ENCODE measurements at regions not wholly inside any gene's neighbourhood (a gene's known extent, or its start where the extent isn't known, plus 50 kb on each side); places are given as distances from the start of the nearest gene placed in this dataset.
"Not testable (repeated sequence)": the region's sequence is repeated elsewhere in the genome, so short reads cannot be mapped to it uniquely, and the experiment has no call there.

DNA sequence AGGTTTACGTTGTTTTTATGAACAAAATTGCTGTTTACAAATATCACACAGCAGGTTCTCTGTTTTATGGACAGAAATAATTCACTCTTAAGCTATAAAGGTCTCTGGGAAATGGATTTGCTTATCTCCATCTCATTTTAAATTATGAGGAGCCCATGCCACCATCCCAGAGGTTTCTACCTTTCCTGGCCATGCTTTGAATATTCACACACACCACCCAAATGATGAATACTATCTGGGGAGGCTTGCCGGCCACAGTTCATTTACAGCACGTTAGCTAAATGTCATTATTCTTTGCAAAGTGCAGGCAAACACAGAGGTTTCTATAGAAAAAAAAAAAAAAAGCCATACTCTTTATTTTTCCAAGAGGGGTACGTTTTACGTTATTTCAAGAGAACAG lies 1446.7 kb downstream of the FAM181B start:
- no peak for DNase-seq (ENCODE audit: low read depth)

DNA sequence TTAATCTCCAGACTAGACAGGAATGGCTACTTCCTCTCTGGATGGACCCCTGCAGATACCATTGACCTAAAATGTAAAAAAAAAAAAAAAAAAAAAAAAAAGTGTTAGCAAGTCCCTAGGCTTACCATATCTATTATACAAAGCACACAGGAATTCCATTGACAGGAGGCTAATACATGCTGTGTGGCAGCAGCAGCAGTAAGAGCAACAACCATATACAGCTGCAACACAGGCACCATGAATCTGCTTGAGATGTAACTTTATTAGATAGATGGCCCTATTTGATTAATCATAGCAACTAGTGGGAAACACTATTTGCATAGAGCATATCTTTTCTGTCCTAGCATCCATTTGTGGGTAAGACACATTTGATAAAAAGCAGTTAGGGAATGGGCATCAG lies 1447.1 kb downstream of the FAM181B start:
- DNase-seq (ENCODE audit: low read depth): no peak

DNA sequence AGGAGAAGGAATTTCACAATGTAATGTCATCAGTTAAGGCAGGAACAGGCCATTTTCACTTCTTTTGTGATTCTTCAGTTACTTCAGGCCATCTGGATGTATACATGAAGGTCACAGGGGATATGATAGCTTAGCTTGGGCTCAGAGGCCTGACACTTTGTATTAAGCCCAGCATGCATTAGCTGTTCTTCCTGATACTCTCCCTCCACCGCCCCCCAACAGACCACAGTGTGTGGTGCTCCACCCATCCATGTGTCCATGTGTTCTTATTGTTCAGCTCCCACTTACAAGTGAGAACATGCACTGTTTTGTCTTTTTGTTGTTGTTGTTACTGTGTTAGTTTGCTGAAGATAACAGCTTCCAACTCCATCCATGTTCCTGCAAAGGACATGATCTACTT lies 1453.4 kb downstream of the FAM181B start:
- not testable (repeated sequence) for DNase-seq (ENCODE audit: low read depth)

DNA sequence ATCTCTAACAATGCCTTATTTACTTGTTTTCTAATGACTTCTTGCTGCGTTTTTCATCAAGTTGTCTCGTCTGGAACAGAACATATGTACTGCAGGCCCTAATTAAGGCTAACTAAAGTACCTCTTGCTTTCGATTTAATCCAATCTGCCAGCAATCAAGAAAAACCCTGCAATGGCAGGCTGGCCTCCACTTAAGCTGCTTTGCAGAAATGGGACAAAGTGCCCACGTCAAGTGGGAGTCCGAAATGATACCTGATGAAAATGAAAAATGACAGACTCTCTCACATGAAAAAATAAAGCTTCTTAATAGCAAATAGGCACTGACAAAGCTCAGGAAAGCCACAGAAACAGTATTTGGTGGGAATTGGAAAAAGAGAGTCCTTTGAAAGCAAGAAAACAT lies 1454.7 kb downstream of the FAM181B start:
- DNase-seq (ENCODE audit: low read depth): no peak

DNA sequence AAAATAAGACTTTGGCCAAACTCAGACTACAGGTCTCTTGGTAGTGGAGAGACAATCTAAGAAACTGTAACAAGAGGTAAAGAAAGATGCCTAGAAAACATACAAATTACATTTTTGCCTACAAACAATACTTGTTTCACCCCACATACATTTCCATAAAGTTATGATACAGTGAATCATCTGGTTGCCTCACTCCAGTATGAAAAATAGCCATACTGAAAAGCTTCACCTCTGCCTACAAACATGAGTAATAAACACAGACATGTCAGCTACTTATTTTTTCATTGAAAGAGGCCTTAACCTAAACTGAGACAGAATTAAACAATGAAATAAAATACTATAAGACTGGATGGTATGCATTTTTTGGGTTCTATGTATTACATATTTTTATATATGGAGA lies 1463.0 kb downstream of the FAM181B start:
- no peak for DNase-seq (ENCODE audit: low read depth)

- DNase-seq (ENCODE audit: low read depth): no peak
These were observed 1466.4 kb downstream of the FAM181B start for GRCh38 chr11:81267246-81267645.

DNA sequence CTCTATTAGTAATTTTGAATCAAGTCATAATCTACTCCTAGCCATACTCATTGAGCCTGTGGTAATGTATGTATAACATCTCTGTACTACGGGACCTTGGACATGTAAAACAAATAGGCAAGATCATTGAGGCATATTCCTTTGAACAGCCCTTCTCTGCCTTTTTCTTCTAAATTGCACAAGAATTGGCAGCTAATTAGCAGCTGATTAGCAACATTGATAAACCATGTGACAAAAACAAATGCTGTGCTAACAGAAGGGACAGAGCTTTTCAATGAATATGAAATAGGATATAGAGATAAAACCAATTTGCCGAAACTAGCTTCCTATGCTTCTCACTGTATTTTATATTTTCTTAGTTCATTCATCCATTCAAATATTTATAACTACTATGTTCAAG lies 1474.2 kb downstream of the FAM181B start:
- DNase-seq (ENCODE audit: low read depth): no peak

DNA sequence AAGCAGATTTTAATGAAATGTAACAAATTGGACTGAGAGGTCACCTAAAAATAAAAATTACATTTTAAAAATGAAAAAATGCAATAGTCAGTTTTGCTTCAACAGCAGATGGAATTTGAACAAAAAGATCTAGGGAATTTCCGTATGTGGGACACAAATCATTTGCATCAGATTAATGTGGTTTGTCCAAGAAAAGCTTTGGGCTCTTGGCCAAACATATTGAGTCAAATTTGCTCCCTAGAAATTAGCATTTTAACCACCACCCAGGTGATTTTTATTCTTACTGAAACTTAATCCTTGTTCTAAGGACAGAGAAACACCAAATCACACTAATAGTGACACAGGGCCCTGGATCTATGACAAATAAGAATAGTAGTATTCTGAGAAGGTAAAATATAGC lies 1477.8 kb downstream of the FAM181B start:
- no peak for DNase-seq (ENCODE audit: low read depth)

DNA sequence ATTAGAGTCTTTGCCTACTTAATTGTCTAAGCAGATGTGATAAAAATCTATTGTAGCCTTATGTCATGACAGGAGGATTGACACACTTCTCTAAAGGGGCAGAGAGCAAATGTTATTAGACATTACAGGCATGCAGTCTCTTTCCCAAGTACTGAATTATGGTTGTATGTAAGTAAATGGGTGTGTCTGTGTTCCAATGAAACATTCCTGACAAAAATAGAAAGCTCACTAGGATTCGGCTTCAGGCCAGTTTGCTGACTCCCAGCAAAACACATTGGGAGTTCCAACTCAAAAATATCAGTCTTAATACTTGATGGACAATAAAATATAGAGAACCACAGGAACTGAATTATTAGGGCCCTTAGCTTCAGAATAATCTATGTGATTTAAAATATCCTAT lies 1480.4 kb downstream of the FAM181B start:
- no peak for DNase-seq (ENCODE audit: low read depth)

GRCh38 chr11:81246941-81247340 lies 1486.7 kb downstream of the FAM181B start:
- no peak for DNase-seq (ENCODE audit: low read depth)

DNA sequence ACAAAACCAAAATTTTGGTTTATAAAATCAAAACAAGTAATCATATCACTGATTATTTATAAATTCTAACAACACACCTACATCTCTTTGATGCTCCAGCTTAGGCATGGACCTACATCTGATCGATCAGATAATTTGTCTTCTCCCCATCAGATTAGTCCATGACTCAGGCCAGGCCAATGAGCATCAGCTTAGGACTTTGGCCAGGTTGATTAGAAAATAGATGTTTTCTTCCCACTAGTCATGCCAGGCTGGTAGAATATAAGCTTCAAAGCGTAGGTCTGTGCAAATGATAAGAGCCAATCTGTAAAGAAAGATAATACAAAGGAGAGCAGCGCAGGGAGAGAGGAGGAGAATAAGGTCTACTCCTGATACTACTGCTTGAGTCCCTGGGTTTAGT lies 1487.9 kb downstream of the FAM181B start:
- DNase-seq (ENCODE audit: low read depth): no peak

DNA sequence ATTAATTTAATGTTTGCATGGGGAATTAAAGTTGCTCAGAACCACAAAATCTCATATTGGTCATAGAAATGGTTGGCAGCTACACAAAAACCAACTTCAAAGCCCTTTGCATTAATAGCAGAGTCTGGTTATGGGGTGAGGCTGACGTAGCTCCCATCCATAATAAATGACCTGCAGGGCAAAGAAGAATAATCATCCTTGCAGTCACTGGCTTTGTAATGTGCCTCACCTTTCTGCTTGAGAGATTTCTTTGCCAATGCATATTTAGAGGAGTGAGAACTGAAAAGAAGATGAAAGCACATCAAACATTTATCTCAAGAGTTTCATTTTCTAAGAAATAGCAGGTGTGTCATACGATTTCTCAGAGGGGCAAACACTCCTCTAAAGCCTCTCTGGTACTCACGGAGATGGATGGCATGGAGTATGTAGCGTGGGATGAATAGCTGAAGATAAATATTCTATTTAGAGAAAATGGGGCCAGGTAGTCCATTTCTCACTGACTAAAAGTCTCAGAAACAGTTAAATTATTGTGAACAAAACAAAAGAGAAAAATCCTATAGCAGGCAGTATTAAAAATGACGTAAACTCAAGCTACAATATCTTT lies 1491.9 kb downstream of the FAM181B start:
- DNase-seq (ENCODE audit: low read depth): no peak

- peak; percentile 22 for DNase-seq (ENCODE audit: low read depth)
These were observed 1496.5 kb downstream of the FAM181B start for GRCh38 chr11:81237139-81237538.

DNA sequence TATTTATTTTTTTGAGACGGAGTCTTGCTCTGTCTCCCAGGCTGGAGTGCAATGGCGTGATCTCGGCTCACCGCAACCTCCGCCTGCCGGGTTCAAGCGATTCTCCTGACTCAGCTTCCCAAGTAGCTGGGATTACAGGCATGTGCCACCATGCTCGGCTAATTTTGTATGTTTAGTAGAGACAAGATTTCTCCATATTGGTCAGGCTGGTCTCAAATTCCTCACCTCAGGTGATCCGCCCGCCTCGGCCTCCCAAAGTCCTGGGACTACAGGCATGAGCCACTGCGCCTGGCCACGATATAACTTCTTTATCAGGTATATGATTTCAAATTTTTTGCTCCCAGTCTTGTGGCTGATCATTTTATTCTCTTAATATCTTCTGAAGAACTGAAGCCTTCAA lies 1506.3 kb downstream of the FAM181B start:
- DNase-seq (ENCODE audit: low read depth): not testable (repeated sequence)

DNA sequence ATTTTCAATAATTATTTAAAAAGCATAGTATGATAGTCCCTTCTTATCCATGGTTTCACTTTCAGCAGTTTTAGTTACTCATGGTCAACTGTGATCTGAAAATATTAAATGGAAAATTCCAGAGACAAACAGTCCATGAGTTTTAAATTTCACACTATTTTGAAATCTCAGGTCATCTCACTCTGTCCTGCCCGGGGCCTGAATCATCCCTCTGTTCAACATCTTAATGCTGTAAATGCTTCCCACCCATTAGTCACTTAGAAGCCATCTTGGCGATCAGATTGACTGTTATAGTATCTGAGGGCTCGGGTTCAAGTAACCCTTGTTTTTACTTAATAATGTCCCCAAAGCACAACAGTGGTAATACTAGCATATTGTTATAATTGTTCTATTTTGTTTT lies 1509.3 kb downstream of the FAM181B start:
- no peak for DNase-seq (ENCODE audit: low read depth)

DNA sequence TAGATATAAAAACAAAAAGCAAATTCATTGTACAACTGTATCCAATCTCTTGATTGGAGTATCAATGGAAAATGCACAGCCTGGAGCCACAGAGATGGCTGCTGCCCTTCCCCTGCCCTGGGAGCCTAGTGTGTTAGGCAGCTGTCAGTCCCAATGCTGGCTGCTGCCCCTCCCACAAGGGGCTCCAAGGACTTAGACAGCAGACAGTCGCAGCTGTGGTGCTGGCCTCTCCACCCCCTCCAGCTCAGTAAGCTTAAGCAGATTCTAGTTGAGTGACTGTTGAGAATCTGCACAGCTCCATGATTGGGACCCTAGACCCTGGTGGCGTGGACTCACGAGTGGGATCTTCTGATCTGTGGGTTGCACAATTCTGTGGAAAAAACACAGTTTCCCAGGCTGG lies 1511.2 kb downstream of the FAM181B start:
- no peak for DNase-seq (ENCODE audit: low read depth)

DNA sequence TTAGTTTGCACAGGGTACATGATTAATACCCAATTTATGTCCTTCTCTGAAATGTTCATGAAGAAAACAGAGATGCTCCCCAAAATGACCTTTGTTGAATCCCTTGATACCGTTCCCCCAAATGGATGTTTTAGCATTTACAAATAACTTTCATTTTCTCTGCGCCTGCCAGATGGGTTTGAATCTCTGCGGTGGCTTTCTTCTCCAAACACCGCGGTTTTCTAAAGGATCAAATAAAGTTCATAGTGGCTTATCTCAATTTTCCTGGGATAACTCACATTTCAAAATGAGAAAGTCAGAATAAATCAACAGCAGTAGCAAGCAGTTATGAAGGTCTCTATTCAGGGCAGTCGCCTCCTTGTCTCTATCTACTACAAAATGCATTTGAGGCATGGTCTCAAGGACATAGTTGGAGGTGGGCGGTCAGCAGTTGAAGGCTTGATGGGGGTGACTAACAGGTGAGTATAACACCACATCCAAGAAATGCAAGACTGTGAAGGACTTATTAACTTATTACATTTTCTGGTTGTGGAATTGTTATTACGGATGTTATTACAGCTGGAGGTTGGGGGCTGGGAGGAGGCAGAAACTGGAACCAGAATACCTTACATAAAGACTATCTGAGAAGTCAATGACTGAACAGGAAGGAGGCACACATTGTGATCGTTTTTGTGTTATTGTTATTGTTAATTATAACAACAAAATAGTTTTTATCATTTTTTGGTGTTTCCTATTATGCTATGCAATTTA lies 1513.3 kb downstream of the FAM181B start:
- no peak for DNase-seq (ENCODE audit: low read depth)

DNA sequence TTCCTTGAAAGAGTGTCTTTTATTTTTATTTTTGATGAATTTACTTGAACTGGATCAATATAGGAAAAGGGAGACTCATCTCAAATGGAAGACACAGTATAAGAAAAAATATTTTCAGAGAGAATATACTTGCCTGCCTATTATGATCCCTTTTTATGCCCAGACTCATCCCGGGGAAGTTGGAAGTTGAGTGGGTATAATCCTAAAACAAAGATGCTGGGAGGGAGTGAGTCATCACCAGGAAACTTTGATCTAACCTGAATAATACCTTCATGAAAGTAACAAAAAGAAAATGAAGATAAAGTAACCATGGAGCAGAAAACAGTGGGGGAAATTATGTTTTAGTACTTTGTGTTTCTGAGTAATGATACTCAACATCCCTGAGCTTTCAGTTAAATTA lies 1514.0 kb downstream of the FAM181B start:
- DNase-seq (ENCODE audit: low read depth): no peak

DNA sequence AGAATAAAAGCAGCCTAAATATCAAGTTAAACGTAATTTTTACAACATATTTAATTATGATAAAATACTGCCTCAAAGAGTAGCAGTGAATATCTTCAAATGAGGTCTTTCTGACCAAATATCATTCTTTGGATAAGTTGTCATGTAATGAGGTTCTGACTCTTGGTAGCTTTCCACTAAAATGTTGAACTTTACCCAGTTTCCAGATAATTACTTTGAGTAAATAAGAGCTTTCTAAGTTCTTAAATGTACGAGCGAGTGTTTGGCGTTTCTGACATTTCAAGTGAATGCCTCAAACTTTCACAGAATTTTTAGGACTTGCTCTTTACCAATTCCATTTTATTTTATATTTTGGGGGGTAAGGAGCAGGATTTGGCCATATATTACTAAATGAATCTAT lies 1515.2 kb downstream of the FAM181B start:
- DNase-seq (ENCODE audit: low read depth): no peak

DNA sequence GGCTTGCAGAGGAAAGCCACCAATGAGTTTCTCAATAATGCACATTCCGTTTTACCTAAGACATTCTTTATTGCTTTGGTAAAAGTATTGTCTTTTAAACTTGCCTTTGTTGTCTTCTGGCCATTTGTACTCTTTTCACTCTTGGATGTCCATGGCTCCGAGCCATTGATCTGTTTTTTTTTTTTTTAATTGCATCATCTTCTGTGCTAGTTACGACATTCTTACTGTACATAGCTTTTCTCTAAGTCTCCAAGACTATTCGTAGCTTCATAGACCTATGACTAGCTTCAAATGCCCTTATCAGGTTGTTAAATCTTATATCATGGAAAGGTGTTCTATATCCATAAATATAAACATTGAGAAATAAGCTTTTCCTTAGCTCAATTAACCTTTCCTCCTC lies 1522.6 kb downstream of the FAM181B start:
- no peak for DNase-seq (ENCODE audit: low read depth)

- DNase-seq (ENCODE audit: low read depth): no peak
These were observed 1526.1 kb downstream of the FAM181B start for GRCh38 chr11:81207421-81208054.

- no peak for DNase-seq (ENCODE audit: low read depth)
These were observed 1529.8 kb downstream of the FAM181B start for GRCh38 chr11:81203876-81204275.

DNA sequence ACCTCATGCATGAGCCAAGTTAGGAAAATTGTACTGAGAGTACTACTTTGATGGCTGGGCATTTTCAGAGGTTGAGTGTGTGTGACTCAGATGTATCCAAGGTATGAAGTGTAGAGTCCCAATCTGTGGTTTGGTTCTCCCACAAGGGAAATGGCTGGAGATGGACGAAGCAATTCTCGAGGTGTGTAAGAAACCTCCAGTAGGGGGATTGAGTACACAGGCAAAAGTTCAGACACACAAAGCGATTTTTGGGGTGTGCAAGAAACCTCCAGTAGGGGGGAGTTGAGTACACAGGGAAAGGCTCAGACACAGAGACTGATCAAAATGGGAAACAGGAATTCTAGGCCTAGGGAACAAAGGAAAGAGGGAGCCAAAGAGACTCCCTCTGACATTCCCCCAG lies 1536.3 kb downstream of the FAM181B start:
- no peak for DNase-seq (ENCODE audit: low read depth)

All from RPMI7951 (cell line).